ENCODE measurements at regions not wholly inside any gene's neighbourhood (a gene's known extent, or its start where the extent isn't known, plus 50 kb on each side); places are given as distances from the start of the nearest gene placed in this dataset.

DNA sequence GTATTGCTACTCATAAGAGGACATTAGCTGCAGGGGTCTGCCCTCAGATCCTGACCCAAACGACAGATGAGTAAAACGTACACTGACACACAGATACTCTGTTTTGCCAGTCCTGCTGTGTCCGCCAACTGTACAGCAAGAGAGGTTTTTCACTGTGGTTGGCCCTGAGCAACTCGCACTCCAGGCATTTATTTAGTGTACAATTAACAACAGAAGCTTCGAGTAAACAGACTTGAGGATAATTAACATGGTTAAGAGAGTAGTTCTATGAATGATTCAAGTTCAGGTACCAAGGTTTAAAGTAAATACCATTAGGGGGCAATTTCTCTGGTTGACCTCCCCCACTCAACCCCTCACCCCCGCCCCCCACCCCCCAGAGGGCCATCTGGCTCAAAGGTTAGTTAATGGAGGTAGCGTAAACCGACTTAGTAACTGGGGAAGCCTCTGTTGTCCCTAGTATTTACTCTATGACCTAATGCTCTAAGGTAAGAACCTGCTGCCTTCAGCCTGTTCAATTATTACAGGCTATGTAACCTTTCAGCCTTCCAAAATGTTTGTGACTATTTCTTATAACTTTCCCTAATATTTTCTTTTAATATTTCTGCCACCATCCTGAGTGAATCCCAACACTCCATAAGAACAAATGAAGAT, 103.9 kb upstream of the XIRP2 start:
- Histone ChIP-seq H3K4me2 (ENCODE audit: low read length) (no peak overlapping the region), H3K9me3 (ENCODE audit: low read length) (no peaks in the 10 kb centered on the region), H3K36me3 (ENCODE audit: insufficient read depth, low read length) (no peaks in the 10 kb centered on the region), H3K4me3 (ENCODE audit: low read depth, low read length, poor library complexity, severe bottlenecking) (no peak overlapping the region), H3K9me2 (ENCODE audit: insufficient read depth, low read length) (no peaks in the 10 kb centered on the region), H3K27ac (ENCODE audit: low read depth, low read length, poor library complexity, severe bottlenecking) (no peak overlapping the region), H2AFZ (ENCODE audit: low read length) (no peak overlapping the region), H3K4me1 (ENCODE audit: insufficient read depth, low read length, poor library complexity, severe bottlenecking) (no peaks in the 10 kb centered on the region), H3K79me2 (ENCODE audit: insufficient read depth, low read depth, low read length) (no peaks in the 10 kb centered on the region), H4K20me1 (ENCODE audit: insufficient read depth, low read length) (no peaks in the 10 kb centered on the region)
- TF ChIP-seq CTCF (conservative IDR thresholded peaks at IDR 0.05; ENCODE audit: low read length) = no peak
- no peak for TF ChIP-seq EZH2phosphoT487 (IDR thresholded peaks at IDR 0.05; ENCODE audit: borderline replicate concordance, low read depth, low read length)
- BruUV-seq (replicated peaks) = no TSS peak
- POLR2A ChIA-PET = interaction anchor here (0.7 to 0.9 kb wide), 2 partner anchors 51 to 99 kb away, joined by 3 to 4 read pairs; no protein-coding TSS in a partner anchor
- intact Hi-C loops (cut with micrococcal nuclease; ENCODE audit: unreplicated experiment) = no loop called here
- no peak for DNase-seq (ENCODE audit: low spot score)
- CTCF ChIA-PET (ENCODE audit: unreplicated experiment) = no interaction called here

GRCh38 chr2:166775176-166775575, 113.1 kb upstream of the XIRP2 start:
- no peaks in the 10 kb centered on the region for H4K20me1 ChIP-seq (ENCODE audit: insufficient read depth, low read length)
- H3K9me3 ChIP-seq (ENCODE audit: low read length) = no peaks in the 10 kb centered on the region
- no peaks in the 10 kb centered on the region for H3K79me2 ChIP-seq (ENCODE audit: insufficient read depth, low read depth, low read length)
- POLR2A ChIA-PET = no interaction called here
- H3K27ac ChIP-seq (ENCODE audit: low read depth, low read length, poor library complexity, severe bottlenecking) = no peak overlapping the region
- no peaks in the 10 kb centered on the region for H3K4me1 ChIP-seq (ENCODE audit: insufficient read depth, low read length, poor library complexity, severe bottlenecking)
- H3K9me2 ChIP-seq (ENCODE audit: insufficient read depth, low read length) = no peaks in the 10 kb centered on the region
- no TSS peak for BruUV-seq (replicated peaks)
- CTCF ChIA-PET (ENCODE audit: unreplicated experiment) = no interaction called here
- H3K4me2 ChIP-seq (ENCODE audit: low read length) = no peak overlapping the region
- no peak overlapping the region for H3K4me3 ChIP-seq (ENCODE audit: low read depth, low read length, poor library complexity, severe bottlenecking)
- no peak overlapping the region for H2AFZ ChIP-seq (ENCODE audit: low read length)
- no peaks in the 10 kb centered on the region for H3K36me3 ChIP-seq (ENCODE audit: insufficient read depth, low read length)
- intact Hi-C loops (cut with micrococcal nuclease; ENCODE audit: unreplicated experiment) = no loop called here
- DNase-seq (ENCODE audit: low spot score) = no peak
- no peak for TF ChIP-seq CTCF (conservative IDR thresholded peaks at IDR 0.05; ENCODE audit: low read length)

DNA sequence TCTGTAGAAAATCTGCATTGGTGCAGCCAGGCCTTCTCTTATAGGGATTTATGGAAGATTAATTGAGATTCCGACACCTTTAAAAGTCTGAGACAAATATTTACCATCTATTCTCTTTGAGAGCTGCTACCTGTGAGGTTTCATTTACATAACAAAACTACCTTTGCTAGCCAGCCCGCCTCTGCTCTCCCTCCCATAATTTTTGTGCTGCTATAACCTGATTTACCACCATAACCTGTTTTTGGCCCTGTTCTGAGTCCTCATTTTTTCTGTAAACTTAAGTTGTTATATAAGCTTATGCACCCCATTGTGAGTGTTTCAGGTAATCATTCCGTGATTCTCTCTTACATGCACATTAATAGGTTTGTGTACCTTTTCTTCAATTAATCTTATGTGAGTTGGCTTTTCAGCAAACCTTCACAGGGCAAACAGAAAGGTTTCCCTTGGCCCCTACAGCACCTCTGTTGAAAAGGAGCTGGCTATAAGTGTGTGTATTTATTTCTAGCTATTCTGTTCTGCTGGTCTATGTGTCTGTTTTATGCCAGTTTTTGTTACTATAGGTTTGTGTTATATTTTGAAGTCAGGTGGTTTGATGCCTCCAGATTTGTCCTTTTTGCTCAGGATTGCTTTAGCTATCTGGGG, 114.9 kb upstream of the XIRP2 start:
- Histone ChIP-seq H3K27ac (ENCODE audit: low read depth, low read length, poor library complexity, severe bottlenecking) (no peak overlapping the region), H3K9me2 (ENCODE audit: insufficient read depth, low read length) (no peaks in the 10 kb centered on the region), H3K79me2 (ENCODE audit: insufficient read depth, low read depth, low read length) (no peaks in the 10 kb centered on the region), H3K4me3 (ENCODE audit: low read depth, low read length, poor library complexity, severe bottlenecking) (no peak overlapping the region), H3K9me3 (ENCODE audit: low read length) (no peaks in the 10 kb centered on the region), H3K4me2 (ENCODE audit: low read length) (no peak overlapping the region), H2AFZ (ENCODE audit: low read length) (no peak overlapping the region), H3K4me1 (ENCODE audit: insufficient read depth, low read length, poor library complexity, severe bottlenecking) (no peaks in the 10 kb centered on the region), H4K20me1 (ENCODE audit: insufficient read depth, low read length) (no peaks in the 10 kb centered on the region), H3K36me3 (ENCODE audit: insufficient read depth, low read length) (no peaks in the 10 kb centered on the region)
- ChIA-PET POLR2A (interaction anchor here (1.0 kb wide), 1 partner anchor 9 kb away, joined by 3 read pairs; no protein-coding TSS in a partner anchor), CTCF (ENCODE audit: unreplicated experiment) (no interaction called here)
- BruUV-seq (replicated peaks) = no TSS peak
- no peak for DNase-seq (ENCODE audit: low spot score)
- intact Hi-C loops (cut with micrococcal nuclease; ENCODE audit: unreplicated experiment) = no loop called here
- TF ChIP-seq EZH2phosphoT487 (IDR thresholded peaks at IDR 0.05; ENCODE audit: borderline replicate concordance, low read depth, low read length) = no peak
- TF ChIP-seq CTCF (conservative IDR thresholded peaks at IDR 0.05; ENCODE audit: low read length) = no peak
